G401 (cell line): ENCODE measurements at regions not wholly inside any gene's neighbourhood (a gene's known extent, or its start where the extent isn't known, plus 50 kb on each side); places are given as distances from the start of the nearest gene placed in this dataset.
"Not testable (repeated sequence)": the region's sequence is repeated elsewhere in the genome, so short reads cannot be mapped to it uniquely, and the experiment has no call there.

Source experiments
- DNase-seq: peaks from one replicate; pipeline ENCODE4 v3.0.0-alpha.2; 2015; ENCODE audit warnings: low spot score
- in situ Hi-C: cut with HindIII; loops from 2 replicates; pipeline ENCODE4 v1.10.0; 2016; ENCODE audit warnings: low sequenced_read_pairs, mixed read lengths

- DNase-seq: no peak
- in situ Hi-C loops: no loop called here
These were observed 68.3 kb downstream of the DYRK2 start for GRCh38 chr12:67716817-67717216.

- in situ Hi-C loops, DNase-seq: not testable (repeated sequence)
These were observed 70.8 kb downstream of the DYRK2 start for GRCh38 chr12:67719303-67719702.

- DNase-seq: no peak
- in situ Hi-C loops: no loop called here
These were observed 71.9 kb downstream of the DYRK2 start for GRCh38 chr12:67720351-67720856.

GRCh38 chr12:67721248-67721647 is 72.7 kb downstream of the DYRK2 start:
- in situ Hi-C loops: no loop called here
- DNase-seq: no peak

- in situ Hi-C loops: no loop called here
- DNase-seq: no peak
These were observed 73.8 kb downstream of the DYRK2 start for GRCh38 chr12:67722296-67722695.

GRCh38 chr12:67726868-67727267 is 78.3 kb downstream of the DYRK2 start:
- DNase-seq: no peak
- in situ Hi-C loops: no loop called here

GRCh38 chr12:67727702-67728666 is 79.4 kb downstream of the DYRK2 start:
- in situ Hi-C loops: no loop called here
- DNase-seq: no peak

- in situ Hi-C loops: no loop called here
These were observed 84.3 kb downstream of the DYRK2 start for GRCh38 chr12:67732857-67733256.

GRCh38 chr12:67735868-67736267 is 87.3 kb downstream of the DYRK2 start:
- in situ Hi-C loops: no loop called here
- DNase-seq: no peak

More at GRCh38 chr12:67732857-67733256, 84.3 kb downstream of the DYRK2 start:
- no peak for DNase-seq

- no peak for DNase-seq
- in situ Hi-C loops: no loop called here
These were observed 92.2 kb downstream of the DYRK2 start for GRCh38 chr12:67740711-67741110.

GRCh38 chr12:67741270-67741669 is 92.7 kb downstream of the DYRK2 start:
- DNase-seq: no peak
- in situ Hi-C loops: no loop called here

GRCh38 chr12:67742461-67742860 is 93.9 kb downstream of the DYRK2 start:
- DNase-seq: no peak
- in situ Hi-C loops: no loop called here

- DNase-seq: no peak
- in situ Hi-C loops: no loop called here
These were observed 99.6 kb downstream of the DYRK2 start for GRCh38 chr12:67747869-67748742.

- no peak for DNase-seq
- in situ Hi-C loops: no loop called here
These were observed 100.1 kb downstream of the DYRK2 start for GRCh38 chr12:67748743-67749040.

- in situ Hi-C loops: no loop called here
- DNase-seq: no peak
These were observed 102.1 kb downstream of the DYRK2 start for GRCh38 chr12:67750513-67751183.

- in situ Hi-C loops: no loop called here
- no peak for DNase-seq
These were observed 102.9 kb downstream of the DYRK2 start for GRCh38 chr12:67751381-67751928.

- in situ Hi-C loops: no loop called here
These were observed 103.7 kb downstream of the DYRK2 start for GRCh38 chr12:67752226-67752732.

GRCh38 chr12:67754933-67755697 is 106.6 kb downstream of the DYRK2 start:
- DNase-seq: no peak
- in situ Hi-C loops: no loop called here

More at GRCh38 chr12:67752226-67752732, 103.7 kb downstream of the DYRK2 start:
- DNase-seq: no peak
